Mesenchymal stem cell (in vitro differentiated cells and primary cell): ENCODE measurements at regions not wholly inside any gene's neighbourhood (a gene's known extent, or its start where the extent isn't known, plus 50 kb on each side); places are given as distances from the start of the nearest gene placed in this dataset.
"Not testable (repeated sequence)": the region's sequence is repeated elsewhere in the genome, so short reads cannot be mapped to it uniquely, and the experiment has no call there.

Experiments used
- DNase-seq: peaks from one replicate; pipeline ENCODE4 v3.0.0-alpha.2; 2013
- H2AFZ ChIP-seq: one replicate; pipeline ENCODE4 v1.6.1; 2013; ENCODE audit warnings: low read depth, mild to moderate bottlenecking, control low read depth, inconsistent platforms, low read length, moderate library complexity
- H2AK5ac ChIP-seq: 2 replicates; pipeline ENCODE4 v1.6.1; 2013; ENCODE audit warnings: low read length, moderate library complexity, mild to moderate bottlenecking, inconsistent platforms; ENCODE audit not compliant: severe bottlenecking
- H2BK120ac ChIP-seq: one replicate; pipeline ENCODE4 v1.6.1; 2013; ENCODE audit warnings: low read depth, mild to moderate bottlenecking, inconsistent platforms, low read length, moderate library complexity
- H2BK12ac ChIP-seq, 2 experiments: one replicate each; pipeline ENCODE4 v1.6.1; 2013; ENCODE audit warnings: inconsistent platforms in 2 of 2, low read length in 2 of 2, mild to moderate bottlenecking in 2 of 2, moderate library complexity in 2 of 2, control low read depth in 1 of 2
- H2BK15ac ChIP-seq: one replicate; pipeline ENCODE4 v1.6.1; 2013; ENCODE audit warnings: mild to moderate bottlenecking, low read depth, inconsistent platforms; ENCODE audit not compliant: poor library complexity, severe bottlenecking
- H2BK5ac ChIP-seq: 2 replicates; pipeline ENCODE4 v1.6.1; 2013; ENCODE audit warnings: low read depth, mild to moderate bottlenecking, low read length, control low read depth, inconsistent platforms; ENCODE audit not compliant: poor library complexity, severe bottlenecking
- H3K14ac ChIP-seq, 2 experiments: one replicate each; pipeline ENCODE4 v1.6.1; 2013; ENCODE audit warnings: inconsistent platforms in 2 of 2, low read length in 2 of 2, control low read depth in 1 of 2, mild to moderate bottlenecking in 1 of 2, moderate library complexity in 1 of 2
- H3K18ac ChIP-seq, 2 experiments: one replicate each; pipeline ENCODE4 v1.6.1; 2013; ENCODE audit warnings: inconsistent platforms in 2 of 2, low read length in 2 of 2, control low read depth in 1 of 2, low read depth in 1 of 2, mild to moderate bottlenecking in 1 of 2
- H3K23ac ChIP-seq, 2 experiments: one replicate each; pipeline ENCODE4 v1.6.1; 2013; ENCODE audit warnings: inconsistent platforms in 2 of 2, low read length in 2 of 2, mild to moderate bottlenecking in 2 of 2, moderate library complexity in 2 of 2, control low read depth in 1 of 2
- H3K27ac ChIP-seq: 2 replicates; pipeline ENCODE4 v1.5.1; 2013; ENCODE audit warnings: mild to moderate bottlenecking, moderate library complexity, low read length, control low read depth, inconsistent platforms; ENCODE audit not compliant: poor library complexity, severe bottlenecking
- H3K27me3 ChIP-seq, 2 experiments: 2 replicates each; pipeline versions ENCODE4 v1.6.1 to v1.7.0; 2013; ENCODE audit warnings: low read length in 2 of 2, mild to moderate bottlenecking in 2 of 2, moderate library complexity in 2 of 2, control low read depth in 1 of 2, inconsistent platforms in 1 of 2; ENCODE audit not compliant: control insufficient read depth in 1 of 2, insufficient read depth in 1 of 2
- H3K36me3 ChIP-seq, 2 experiments: 2 replicates each; pipeline versions ENCODE4 v1.6.1 to v1.7.0; 2013; ENCODE audit warnings: low read length in 2 of 2, control low read depth in 1 of 2, inconsistent platforms in 1 of 2, low read depth in 1 of 2, mild to moderate bottlenecking in 1 of 2; ENCODE audit not compliant: insufficient read depth in 2 of 2, control insufficient read depth in 1 of 2
- H3K4ac ChIP-seq, 2 experiments: one replicate each; pipeline ENCODE4 v1.6.1; 2013; ENCODE audit warnings: inconsistent platforms in 2 of 2, low read length in 2 of 2, mild to moderate bottlenecking in 2 of 2, moderate library complexity in 2 of 2, control low read depth in 1 of 2, low read depth in 1 of 2
- H3K4me1 ChIP-seq: 2 replicates; pipeline ENCODE4 v1.6.1; 2013; ENCODE audit warnings: low read depth, low read length, control low read depth; ENCODE audit not compliant: control insufficient read depth, insufficient read depth
- H3K4me2 ChIP-seq: 2 replicates; pipeline ENCODE4 v1.6.1; 2013; ENCODE audit warnings: low read length, mild to moderate bottlenecking, inconsistent platforms; ENCODE audit not compliant: poor library complexity, severe bottlenecking
- H3K4me3 ChIP-seq, 2 experiments: 2 replicates each; pipeline versions ENCODE4 v1.5.1 to v1.7.0; 2013; ENCODE audit warnings: low read length in 2 of 2, mild to moderate bottlenecking in 2 of 2, control low read depth in 1 of 2, low read depth in 1 of 2; ENCODE audit not compliant: insufficient read depth in 1 of 2
- H3K79me1 ChIP-seq: replicated peaks from 2 replicates; pipeline ENCODE4 v1.6.1; 2013; ENCODE audit warnings: mild to moderate bottlenecking, control low read depth, low read length, inconsistent platforms; ENCODE audit not compliant: poor library complexity, severe bottlenecking
- H3K9ac ChIP-seq: 2 replicates; pipeline ENCODE4 v1.7.0; 2013; ENCODE audit warnings: mild to moderate bottlenecking, low read length, moderate library complexity
- H3K9me3 ChIP-seq: 2 replicates; pipeline ENCODE4 v1.7.0; 2013; ENCODE audit warnings: mild to moderate bottlenecking, low read length; ENCODE audit not compliant: control insufficient read depth
- H4K8ac ChIP-seq: one replicate; pipeline ENCODE4 v1.6.1; 2013; ENCODE audit warnings: inconsistent platforms, mild to moderate bottlenecking, low read length, moderate library complexity
- H4K91ac ChIP-seq: one replicate; pipeline ENCODE4 v1.6.1; 2013; ENCODE audit warnings: mild to moderate bottlenecking, low read length, inconsistent platforms
- WGBS: methylation state at CpG from one replicate; pipeline ENCODE4 v1.1.7; 2013; ENCODE audit warnings: mixed read lengths; 5-methylcytosine and 5-hydroxymethylcytosine counted together

- H3K23ac ChIP-seq: no peak overlapping the region
- no peaks in the 10 kb centered on the region for H3K36me3 ChIP-seq
- no peak overlapping the region for H2BK5ac ChIP-seq
- no peak overlapping the region for H2AFZ ChIP-seq
- WGBS: 51% methylated on average over 4 of the region's 5 CpGs
- no peak overlapping the region for H4K8ac ChIP-seq
- no peak overlapping the region for H3K27ac ChIP-seq
- no peaks in the 10 kb centered on the region for H3K9me3 ChIP-seq
- DNase-seq: no peak
- H3K79me1 ChIP-seq: no peaks in the 10 kb centered on the region
- H3K4me1 ChIP-seq: no peaks in the 10 kb centered on the region
- no peak overlapping the region for H4K91ac ChIP-seq
- no peak overlapping the region for H3K14ac ChIP-seq
- no peak overlapping the region for H2AK5ac ChIP-seq
- H3K18ac ChIP-seq: no peak overlapping the region
- H3K9ac ChIP-seq: no peak overlapping the region
- no peaks in the 10 kb centered on the region for H3K27me3 ChIP-seq
- no peak overlapping the region for H2BK120ac ChIP-seq
- no peak overlapping the region for H3K4me3 ChIP-seq
- no peak overlapping the region for H3K4me2 ChIP-seq
- H3K4ac ChIP-seq: no peak overlapping the region
- H2BK12ac ChIP-seq: no peak overlapping the region
- H2BK15ac ChIP-seq: no peak overlapping the region
Observed at GRCh38 chr7:16963044-16963443, 81.3 kb upstream of the AGR3 start.

- H2AK5ac ChIP-seq: not testable (repeated sequence)
Observed at GRCh38 chr7:16965697-16966096, 83.9 kb upstream of the AGR3 start.

GRCh38 chr7:16967300-16967811, 85.6 kb upstream of the AGR3 start:
- Histone ChIP-seq H4K91ac (no peak overlapping the region), H2BK5ac (no peak overlapping the region), H3K4me2 (no peak overlapping the region), H3K9me3 (no peaks in the 10 kb centered on the region), H3K79me1 (no peaks in the 10 kb centered on the region), H2BK12ac (no peak overlapping the region), H3K18ac (no peak overlapping the region), H2BK15ac (no peak overlapping the region), H2BK120ac (no peak overlapping the region), H3K23ac (no peak overlapping the region), H3K4me3 (no peak overlapping the region), H3K36me3 (no peaks in the 10 kb centered on the region), H3K9ac (peak overlapping the region; percentile 59), H3K14ac (no peak overlapping the region), H2AFZ (no peak overlapping the region), H3K4ac (no peak overlapping the region), H2AK5ac (no peak overlapping the region), H3K27ac (no peak overlapping the region), H4K8ac (no peak overlapping the region), H3K27me3 (no peaks in the 10 kb centered on the region), H3K4me1 (peaks cover 2% of the 10 kb centered on the region)
- 83% methylated on average over 1 of the region's 1 CpG for WGBS
- DNase-seq: no peak

More at GRCh38 chr7:16965697-16966096, 83.9 kb upstream of the AGR3 start:
- peak overlapping the region; percentile 50 for H4K91ac ChIP-seq
- H2BK120ac ChIP-seq, H4K8ac ChIP-seq, H2BK5ac ChIP-seq, H2AFZ ChIP-seq, H3K4me2 ChIP-seq, H3K27me3 ChIP-seq, H3K9ac ChIP-seq, H3K4me1 ChIP-seq, H3K14ac ChIP-seq, H3K27ac ChIP-seq, H3K36me3 ChIP-seq, DNase-seq, H2BK15ac ChIP-seq, H3K4me3 ChIP-seq, H3K23ac ChIP-seq, H3K4ac ChIP-seq, H3K79me1 ChIP-seq, H3K9me3 ChIP-seq: not testable (repeated sequence)
- WGBS: 97% methylated on average over 8 of the region's 8 CpGs
- peak overlapping the region; percentile 12 to 37 for H3K18ac ChIP-seq
- peak overlapping the region in 1 of 2 experiments; percentile 54 for H2BK12ac ChIP-seq

GRCh38 chr7:16970732-16971482, 89.1 kb upstream of the AGR3 start:
- no peak overlapping the region for H3K14ac ChIP-seq
- WGBS: 97% methylated on average over 9 of the region's 9 CpGs

More at GRCh38 chr7:16970732-16971482, 89.1 kb upstream of the AGR3 start:
- no peak overlapping the region for H2AK5ac ChIP-seq
- no peak overlapping the region for H3K9ac ChIP-seq
- peaks cover 2% of the 10 kb centered on the region for H3K4me1 ChIP-seq
- H3K79me1 ChIP-seq: no peaks in the 10 kb centered on the region
- peak overlapping the region in 1 of 2 experiments; percentile 11 for H3K18ac ChIP-seq
- H2BK120ac ChIP-seq: no peak overlapping the region
- no peak overlapping the region for H2AFZ ChIP-seq
- H3K4ac ChIP-seq: no peak overlapping the region
- no peak overlapping the region for H3K4me2 ChIP-seq
- H4K91ac ChIP-seq: peak overlapping the region; percentile 84
- no peaks in the 10 kb centered on the region for H3K9me3 ChIP-seq
- no peak overlapping the region for H3K23ac ChIP-seq
- H3K36me3 ChIP-seq: no peaks in the 10 kb centered on the region
- no peaks in the 10 kb centered on the region for H3K27me3 ChIP-seq
- H3K4me3 ChIP-seq: no peak overlapping the region
- no peak overlapping the region for H3K27ac ChIP-seq
- peak overlapping the region; percentile 56 for H4K8ac ChIP-seq
- no peak overlapping the region for H2BK5ac ChIP-seq
- H2BK12ac ChIP-seq: no peak overlapping the region
- no peak overlapping the region for H2BK15ac ChIP-seq
- no peak for DNase-seq
